HCT116 (cell line): ENCODE measurements at regions not wholly inside any gene's neighbourhood (a gene's known extent, or its start where the extent isn't known, plus 50 kb on each side); places are given as distances from the start of the nearest gene placed in this dataset.

Experiments used
- CTCF ChIP-seq, 3 experiments: fragments of 200-600 bp in 1 of 3; sonication (generic) in 1 of 3; IDR thresholded peaks in 2 of 3; conservative IDR thresholded peaks in 1 of 3; 2 replicates each; pipeline ENCODE4 v1.5.1; 2012 to 2017; ENCODE audit warnings: low read depth in 2 of 3, low read length in 2 of 3, antibody characterized with exemption in 1 of 3, borderline replicate concordance in 1 of 3, control low read depth in 1 of 3, mild to moderate bottlenecking in 1 of 3, mixed read lengths in 1 of 3, mixed run types in 1 of 3, moderate library complexity in 1 of 3; ENCODE audit not compliant: insufficient read depth in 1 of 3
- EZH2phosphoT487 ChIP-seq: fragments of 200-600 bp; IDR thresholded peaks from 2 replicates; pipeline ENCODE4 v1.6.1; 2018; ENCODE audit warnings: antibody characterized with exemption, borderline replicate concordance
- POLR2A ChIP-seq: IDR thresholded peaks from 2 replicates; pipeline ENCODE4 v1.7.0; 2011; ENCODE audit warnings: borderline replicate concordance; ENCODE audit not compliant: insufficient read depth, insufficient read length; ENCODE audit errors: extremely low read depth
- POLR2AphosphoS5 ChIP-seq: IDR thresholded peaks from 2 replicates; pipeline ENCODE4 v1.6.1; 2011; ENCODE audit warnings: mild to moderate bottlenecking, low read depth, low read length, moderate library complexity
- SRF ChIP-seq: IDR thresholded peaks from 2 replicates; pipeline ENCODE4 v1.6.1; 2012; ENCODE audit warnings: low read depth
- ZFX ChIP-seq: fragments of 450-650 bp; IDR thresholded peaks from 2 replicates; pipeline ENCODE4 v1.6.1; 2017

GRCh38 chr10:4371691-4372295 lies 454.2 kb upstream of the AKR1E2 start:
- no peak for TF ChIP-seq POLR2AphosphoS5
- no peak for TF ChIP-seq POLR2A
- TF ChIP-seq ZFX: no peak
- no peak for TF ChIP-seq CTCF (IDR thresholded peaks at IDR 0.05 in 2 of 3, conservative IDR thresholded peaks at IDR 0.05 in 1 of 3; ENCODE audit: borderline replicate concordance in 1 of 3, insufficient read depth in 1 of 3, low read depth in 2 of 3, low read length in 2 of 3)
- TF ChIP-seq SRF: no peak
- TF ChIP-seq EZH2phosphoT487: no peak
